ENCODE measurements at regions not wholly inside any gene's neighbourhood (a gene's known extent, or its start where the extent isn't known, plus 50 kb on each side); places are given as distances from the start of the nearest gene placed in this dataset.

DNA sequence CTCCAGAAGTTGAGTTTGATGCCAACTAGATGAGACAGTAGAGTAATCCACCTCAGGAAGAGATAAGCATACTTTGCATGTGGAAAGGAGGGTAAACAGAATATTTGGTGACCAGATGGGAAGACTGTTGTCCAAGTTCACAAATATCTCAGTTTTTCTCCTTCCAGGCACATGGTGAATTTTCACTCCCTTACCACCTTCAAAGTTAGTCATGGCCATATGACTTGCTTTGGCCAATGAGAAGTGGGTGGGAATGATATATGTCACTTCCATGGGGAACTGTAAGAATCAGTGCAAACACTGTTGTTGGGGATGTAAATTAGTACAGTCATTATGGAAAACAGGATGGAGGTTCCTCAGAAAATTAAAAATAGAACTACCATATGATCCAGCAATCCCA is 105.8 kb downstream of the SPATA19 start:
- TF ChIP-seq, protein P1, sequence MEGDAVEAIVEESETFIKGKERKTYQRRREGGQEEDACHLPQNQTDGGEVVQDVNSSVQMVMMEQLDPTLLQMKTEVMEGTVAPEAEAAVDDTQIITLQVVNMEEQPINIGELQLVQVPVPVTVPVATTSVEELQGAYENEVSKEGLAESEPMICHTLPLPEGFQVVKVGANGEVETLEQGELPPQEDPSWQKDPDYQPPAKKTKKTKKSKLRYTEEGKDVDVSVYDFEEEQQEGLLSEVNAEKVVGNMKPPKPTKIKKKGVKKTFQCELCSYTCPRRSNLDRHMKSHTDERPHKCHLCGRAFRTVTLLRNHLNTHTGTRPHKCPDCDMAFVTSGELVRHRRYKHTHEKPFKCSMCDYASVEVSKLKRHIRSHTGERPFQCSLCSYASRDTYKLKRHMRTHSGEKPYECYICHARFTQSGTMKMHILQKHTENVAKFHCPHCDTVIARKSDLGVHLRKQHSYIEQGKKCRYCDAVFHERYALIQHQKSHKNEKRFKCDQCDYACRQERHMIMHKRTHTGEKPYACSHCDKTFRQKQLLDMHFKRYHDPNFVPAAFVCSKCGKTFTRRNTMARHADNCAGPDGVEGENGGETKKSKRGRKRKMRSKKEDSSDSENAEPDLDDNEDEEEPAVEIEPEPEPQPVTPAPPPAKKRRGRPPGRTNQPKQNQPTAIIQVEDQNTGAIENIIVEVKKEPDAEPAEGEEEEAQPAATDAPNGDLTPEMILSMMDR (IDR thresholded peaks at IDR 0.05): no peak
- TF ChIP-seq POLR2A (IDR thresholded peaks at IDR 0.05): no peak

Measured in lower leg skin (tissue), 3 donors.